ENCODE measurements at regions not wholly inside any gene's neighbourhood (a gene's known extent, or its start where the extent isn't known, plus 50 kb on each side); places are given as distances from the start of the nearest gene placed in this dataset.

- TF ChIP-seq CTCF (IDR thresholded peaks at IDR 0.05; ENCODE audit: insufficient read depth, low read depth, low read length) (no peak), EZH2 (IDR thresholded peaks at IDR 0.05; ENCODE audit: insufficient read depth, low read length) (no peak)
These were observed 198.5 kb upstream of the TMEM196 start for GRCh38 chr7:19971956-19972355.

Measured in astrocyte (in vitro differentiated cells and primary cell).